ENCODE measurements at regions not wholly inside any gene's neighbourhood (a gene's known extent, or its start where the extent isn't known, plus 50 kb on each side); places are given as distances from the start of the nearest gene placed in this dataset.
"Not testable (repeated sequence)": the region's sequence is repeated elsewhere in the genome, so short reads cannot be mapped to it uniquely, and the experiment has no call there.

DNA sequence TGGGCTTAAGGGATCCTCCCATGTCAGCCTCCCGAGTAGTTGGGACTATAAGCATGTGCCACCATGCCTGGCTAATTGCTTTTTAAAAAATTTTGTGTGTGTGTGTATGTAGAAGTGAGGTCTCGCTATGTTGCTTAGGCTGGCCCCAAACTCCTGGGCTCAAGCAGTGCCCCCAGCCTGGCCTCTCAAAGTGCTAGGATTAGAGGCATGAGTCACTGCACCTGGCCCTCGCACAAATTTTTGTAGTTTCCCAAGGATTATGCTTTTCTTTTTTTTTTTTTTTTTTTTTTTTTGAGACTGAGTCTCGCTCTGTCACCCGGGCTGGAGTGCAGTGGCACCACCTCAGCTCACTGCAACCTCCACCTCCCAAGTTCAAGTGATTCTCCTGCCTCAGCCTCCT is 144.4 kb upstream of the HNRNPU start:
- Mint-ChIP-seq H3K9me3 (no peaks in the 10 kb centered on the region), H3K27ac (no peak overlapping the region), H3K4me1 (no peaks in the 10 kb centered on the region), H3K27me3 (ENCODE audit: low read depth) (no peaks in the 10 kb centered on the region), H3K4me3 (no peak overlapping the region), H3K36me3 (peaks cover 4% of the 10 kb centered on the region)
- TF ChIP-seq, protein P1, sequence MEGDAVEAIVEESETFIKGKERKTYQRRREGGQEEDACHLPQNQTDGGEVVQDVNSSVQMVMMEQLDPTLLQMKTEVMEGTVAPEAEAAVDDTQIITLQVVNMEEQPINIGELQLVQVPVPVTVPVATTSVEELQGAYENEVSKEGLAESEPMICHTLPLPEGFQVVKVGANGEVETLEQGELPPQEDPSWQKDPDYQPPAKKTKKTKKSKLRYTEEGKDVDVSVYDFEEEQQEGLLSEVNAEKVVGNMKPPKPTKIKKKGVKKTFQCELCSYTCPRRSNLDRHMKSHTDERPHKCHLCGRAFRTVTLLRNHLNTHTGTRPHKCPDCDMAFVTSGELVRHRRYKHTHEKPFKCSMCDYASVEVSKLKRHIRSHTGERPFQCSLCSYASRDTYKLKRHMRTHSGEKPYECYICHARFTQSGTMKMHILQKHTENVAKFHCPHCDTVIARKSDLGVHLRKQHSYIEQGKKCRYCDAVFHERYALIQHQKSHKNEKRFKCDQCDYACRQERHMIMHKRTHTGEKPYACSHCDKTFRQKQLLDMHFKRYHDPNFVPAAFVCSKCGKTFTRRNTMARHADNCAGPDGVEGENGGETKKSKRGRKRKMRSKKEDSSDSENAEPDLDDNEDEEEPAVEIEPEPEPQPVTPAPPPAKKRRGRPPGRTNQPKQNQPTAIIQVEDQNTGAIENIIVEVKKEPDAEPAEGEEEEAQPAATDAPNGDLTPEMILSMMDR (IDR thresholded peaks at IDR 0.05; ENCODE audit: unreplicated experiment) = no peak
- DNase-seq (ENCODE audit: low spot score in 2 of 2, unreplicated experiment in 2 of 2) = no peak

DNA sequence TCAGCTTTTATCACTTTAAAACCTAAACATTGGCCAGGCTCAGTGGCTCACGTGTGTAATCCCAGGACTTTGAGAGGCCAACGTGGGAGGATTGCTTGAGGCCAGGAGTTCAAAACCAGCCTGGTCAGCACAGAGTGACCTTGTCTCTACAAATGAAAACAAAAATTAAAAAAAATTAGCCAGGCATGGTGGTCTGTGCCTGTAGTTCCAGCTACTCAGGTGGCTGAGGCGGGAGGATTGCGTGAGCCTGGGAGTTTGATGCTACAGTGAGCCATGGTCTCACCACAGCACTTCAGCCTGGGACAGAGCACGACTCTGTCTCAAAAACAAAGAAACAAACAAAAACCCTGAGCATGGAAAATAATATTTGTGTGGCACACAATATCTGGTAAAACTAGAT is 143.5 kb upstream of the HNRNPU start:
- Mint-ChIP-seq H3K4me1 (no peaks in the 10 kb centered on the region), H3K36me3 (peaks cover 5% of the 10 kb centered on the region), H3K4me3 (no peak overlapping the region), H3K27me3 (ENCODE audit: low read depth) (no peaks in the 10 kb centered on the region), H3K9me3 (no peaks in the 10 kb centered on the region), H3K27ac (no peak overlapping the region)
- no peak for DNase-seq (ENCODE audit: low spot score in 2 of 2, unreplicated experiment in 2 of 2)
- TF ChIP-seq, protein P1 (IDR thresholded peaks at IDR 0.05; ENCODE audit: unreplicated experiment) = no peak

DNA sequence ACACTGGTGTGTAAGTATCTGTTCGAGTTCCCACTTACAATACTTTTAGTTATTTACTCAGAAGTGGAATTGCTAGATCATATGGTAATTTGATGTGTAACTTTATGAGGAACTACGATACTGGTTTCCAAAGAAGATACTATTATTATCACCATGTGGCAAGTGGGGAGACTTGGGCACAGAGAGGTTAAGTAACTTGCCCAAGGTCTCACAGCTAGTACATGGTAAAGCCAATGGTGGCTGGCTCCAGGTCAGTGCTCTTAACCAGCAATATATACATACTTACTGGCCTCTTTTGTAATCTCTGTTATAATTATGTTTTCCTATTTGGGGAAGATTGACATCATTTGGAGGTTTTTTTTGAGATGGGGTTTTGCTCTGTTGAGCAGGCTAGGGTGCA is 138.9 kb upstream of the HNRNPU start:
- Mint-ChIP-seq H3K36me3 (peaks cover 3% of the 10 kb centered on the region), H3K27me3 (ENCODE audit: low read depth) (no peaks in the 10 kb centered on the region), H3K4me3 (no peak overlapping the region), H3K4me1 (no peaks in the 10 kb centered on the region), H3K9me3 (no peaks in the 10 kb centered on the region), H3K27ac (no peak overlapping the region)
- TF ChIP-seq, protein P1 (IDR thresholded peaks at IDR 0.05; ENCODE audit: unreplicated experiment) = no peak
- DNase-seq (ENCODE audit: low spot score in 2 of 2, unreplicated experiment in 2 of 2) = no peak

DNA sequence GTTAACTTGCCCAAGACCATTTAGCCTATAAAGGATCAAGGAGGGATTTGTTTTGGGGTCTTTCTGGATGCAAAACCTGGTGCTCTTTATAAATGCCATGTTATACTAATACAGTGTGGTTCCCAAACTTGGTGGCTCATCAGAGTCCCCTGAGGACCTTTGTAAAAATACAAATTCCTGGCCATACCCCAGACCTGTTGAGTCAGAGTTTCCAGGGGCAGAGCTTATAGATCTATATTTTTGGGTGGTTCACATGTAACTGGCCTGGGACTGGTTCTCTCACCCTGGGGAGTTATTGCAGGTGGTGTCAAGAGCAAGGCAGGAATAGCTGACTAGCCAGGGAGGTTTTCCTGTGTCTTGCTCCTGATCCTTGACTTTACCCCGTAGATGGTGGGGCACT is 136.9 kb upstream of the HNRNPU start:
- TF ChIP-seq, protein P1 (IDR thresholded peaks at IDR 0.05; ENCODE audit: unreplicated experiment) = no peak
- H3K9me3 Mint-ChIP-seq = no peaks in the 10 kb centered on the region
- no peaks in the 10 kb centered on the region for H3K4me1 Mint-ChIP-seq
- no peaks in the 10 kb centered on the region for H3K27me3 Mint-ChIP-seq (ENCODE audit: low read depth)
- H3K4me3 Mint-ChIP-seq = no peak overlapping the region
- no peak for DNase-seq (ENCODE audit: low spot score in 2 of 2, unreplicated experiment in 2 of 2)
- peaks cover 3% of the 10 kb centered on the region for H3K36me3 Mint-ChIP-seq
- no peak overlapping the region for H3K27ac Mint-ChIP-seq

DNA sequence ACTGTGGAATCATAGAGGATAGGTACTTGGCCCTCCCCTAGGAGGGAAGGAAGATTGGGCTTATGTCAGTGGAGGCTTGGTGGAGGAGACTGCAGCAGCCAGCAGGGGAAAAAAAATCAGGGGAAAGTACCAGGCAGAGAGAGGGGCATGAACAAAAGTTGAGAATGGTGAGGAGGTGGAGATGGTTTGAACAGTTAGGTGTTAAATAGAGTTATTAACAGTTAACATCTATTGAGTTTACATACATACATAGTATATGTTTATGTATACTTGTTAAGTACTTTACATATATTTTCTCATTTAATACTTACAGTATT is 136.5 kb upstream of the HNRNPU start:
- no peak for DNase-seq (ENCODE audit: low spot score in 2 of 2, unreplicated experiment in 2 of 2)
- Mint-ChIP-seq H3K9me3 (no peaks in the 10 kb centered on the region), H3K4me3 (no peak overlapping the region), H3K27ac (no peak overlapping the region), H3K27me3 (ENCODE audit: low read depth) (no peaks in the 10 kb centered on the region), H3K36me3 (peaks cover 3% of the 10 kb centered on the region), H3K4me1 (no peaks in the 10 kb centered on the region)
- TF ChIP-seq, protein P1 (IDR thresholded peaks at IDR 0.05; ENCODE audit: unreplicated experiment) = no peak

DNA sequence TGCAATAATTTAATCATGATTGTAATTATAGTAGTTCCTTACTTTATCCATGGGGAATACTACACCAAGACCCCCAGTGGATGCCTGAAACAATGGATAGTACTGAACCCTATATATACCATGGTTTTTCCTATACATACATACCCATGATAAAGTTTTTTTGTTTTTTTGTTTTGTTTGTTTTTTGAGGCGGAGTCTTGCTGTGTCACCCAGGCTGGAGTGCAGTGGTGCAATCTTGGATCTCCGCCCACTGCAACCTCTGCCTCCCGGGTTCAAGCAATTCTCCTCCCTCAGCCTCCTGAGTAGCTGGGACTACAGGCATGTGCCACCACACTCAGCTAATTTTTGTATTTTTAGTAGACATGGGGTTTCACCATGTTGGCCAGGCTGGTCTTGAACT is 135.3 kb upstream of the HNRNPU start:
- H3K4me1 Mint-ChIP-seq; DNase-seq (ENCODE audit: low spot score in 2 of 2, unreplicated experiment in 2 of 2); H3K9me3 Mint-ChIP-seq; H3K27me3 Mint-ChIP-seq (ENCODE audit: low read depth); H3K36me3 Mint-ChIP-seq; H3K4me3 Mint-ChIP-seq; H3K27ac Mint-ChIP-seq: not testable (repeated sequence)

Data from mesothelial cell of epicardium (in vitro differentiated cells).